HepG2 (cell line): ENCODE measurements at regions not wholly inside any gene's neighbourhood (a gene's known extent, or its start where the extent isn't known, plus 50 kb on each side); places are given as distances from the start of the nearest gene placed in this dataset.

Experiments used
- E2F2 ChIP-seq: sonication (generic); formaldehyde crosslinking; IDR thresholded peaks from 2 replicates; pipeline ENCODE4 v1.4.0; 2020; ENCODE audit warnings: missing genetic modification reagents, borderline replicate concordance
- NCOA2 ChIP-seq: sonication (generic); formaldehyde crosslinking; IDR thresholded peaks from 2 replicates; pipeline ENCODE4 v1.8.0; 2022; ENCODE audit warnings: inconsistent platforms
- NR3C1 ChIP-seq: sonication (generic); formaldehyde crosslinking; IDR thresholded peaks from 2 replicates; pipeline ENCODE4 v1.4.0; 2020; ENCODE audit warnings: missing genetic modification reagents
- POLR2A ChIP-seq, 2 experiments: IDR thresholded peaks; 2 replicates each; pipeline ENCODE4 v1.6.1; 2011; ENCODE audit warnings: low read depth in 2 of 2, low read length in 2 of 2, mild to moderate bottlenecking in 1 of 2, moderate library complexity in 1 of 2; ENCODE audit not compliant: insufficient read depth in 1 of 2
- ZBTB21 ChIP-seq: sonication (generic); formaldehyde crosslinking; IDR thresholded peaks from 2 replicates; pipeline ENCODE4 v1.4.0; 2020; ENCODE audit warnings: missing genetic modification reagents
- ZNF501 ChIP-seq: sonication (generic); formaldehyde crosslinking; IDR thresholded peaks from 2 replicates; pipeline ENCODE4 v1.5.1; 2020; ENCODE audit warnings: mild to moderate bottlenecking, moderate library complexity, missing genetic modification reagents

GRCh38 chr9:3006851-3007250 lies 163.0 kb upstream of the PUM3 start:
- no peak for TF ChIP-seq POLR2A (IDR thresholded peaks at IDR 0.05; ENCODE audit: insufficient read depth in 1 of 2, low read depth in 2 of 2, low read length in 2 of 2)
- TF ChIP-seq ZNF501: no peak
- no peak for TF ChIP-seq E2F2 (CRISPR knock-in tag)
- no peak for TF ChIP-seq NCOA2 (CRISPR knock-in tag)
- no peak for TF ChIP-seq ZBTB21 (CRISPR knock-in tag)
- no peak for TF ChIP-seq NR3C1
